WTC11 (cell line): ENCODE measurements at regions not wholly inside any gene's neighbourhood (a gene's known extent, or its start where the extent isn't known, plus 50 kb on each side); places are given as distances from the start of the nearest gene placed in this dataset.

Experiments used
- ATAC-seq: fragments of 200-7000 bp; cut with Tn5 transposase; 2 replicates; pipeline ENCODE4 v1.10.0; 2021; ENCODE audit warnings: mild to moderate bottlenecking, moderate library complexity
- CTCF ChIA-PET: fragments of 300-600 bp; sonication (Branson Sonifier 250); formaldehyde crosslinking; loops from one replicate; lab custom pipeline; 2021; ENCODE audit warnings: antibody characterized with exemption; lab: Charles Lee
- POLR2A ChIA-PET: fragments of 350-600 bp; sonication (Branson Sonifier 250); formaldehyde crosslinking; loops from one replicate; lab custom pipeline; 2021; ENCODE audit warnings: antibody characterized with exemption; lab: Charles Lee
- DNase-seq: peaks from one replicate; pipeline ENCODE4 v3.0.0; 2021; ENCODE audit warnings: low spot score
- H3K27ac Mint-ChIP-seq: 2 replicates; pipeline ENCODE4 v1.8.0; 2021; ENCODE audit warnings: mixed read lengths
- H3K27me3 Mint-ChIP-seq: 2 replicates; pipeline ENCODE4 v1.8.0; 2021; ENCODE audit warnings: low read depth, mild to moderate bottlenecking, moderate library complexity, mixed read lengths
- H3K36me3 Mint-ChIP-seq: 2 replicates; pipeline ENCODE4 v1.8.0; 2021; ENCODE audit warnings: mixed read lengths
- H3K4me1 Mint-ChIP-seq: 2 replicates; pipeline ENCODE4 v1.8.0; 2022; ENCODE audit warnings: mixed read lengths
- H3K4me3 Mint-ChIP-seq: 2 replicates; pipeline ENCODE4 v1.8.0; 2021; ENCODE audit warnings: mild to moderate bottlenecking, moderate library complexity, mixed read lengths
- H3K9me3 Mint-ChIP-seq: 2 replicates; pipeline ENCODE4 v1.8.0; 2021; ENCODE audit warnings: mixed read lengths
- AR ChIP-seq: fragments of 250-450 bp; sonication (Bioruptor Pico); IDR thresholded peaks from 2 replicates; pipeline ENCODE4 v1.9.0; 2021; ENCODE audit warnings: mild to moderate bottlenecking
- CREB1 ChIP-seq: sonication (generic); formaldehyde crosslinking; IDR thresholded peaks from 2 replicates; pipeline ENCODE4 v1.8.0; 2023; ENCODE audit warnings: mild to moderate bottlenecking, missing genetic modification reagents
- ESRRA ChIP-seq: sonication (generic); formaldehyde crosslinking; IDR thresholded peaks from 2 replicates; pipeline ENCODE4 v1.8.1; 2022; ENCODE audit warnings: mild to moderate bottlenecking, missing genetic modification reagents, borderline replicate concordance
- IRF2 ChIP-seq: sonication (generic); formaldehyde crosslinking; IDR thresholded peaks from 2 replicates; pipeline ENCODE4 v1.8.0; 2022; ENCODE audit warnings: low read depth, missing genetic modification reagents, borderline replicate concordance
- NFYB ChIP-seq: sonication (generic); formaldehyde crosslinking; conservative IDR thresholded peaks from 2 replicates; pipeline ENCODE4 v1.8.0; 2022; ENCODE audit warnings: low read depth, missing genetic modification reagents
- NR2C2 ChIP-seq: sonication (generic); formaldehyde crosslinking; IDR thresholded peaks from 2 replicates; pipeline ENCODE4 v1.8.0; 2022; ENCODE audit warnings: mild to moderate bottlenecking, missing genetic modification reagents
- RORB ChIP-seq: fragments of 250-450 bp; sonication (Bioruptor Pico); IDR thresholded peaks from 2 replicates; pipeline ENCODE4 v1.9.0; 2021; ENCODE audit warnings: mild to moderate bottlenecking
- ZNF121 ChIP-seq: sonication (generic); formaldehyde crosslinking; IDR thresholded peaks from 2 replicates; pipeline ENCODE4 v1.8.0; 2023; ENCODE audit warnings: missing genetic modification reagents
- ZNF512 ChIP-seq: sonication (generic); formaldehyde crosslinking; IDR thresholded peaks from 2 replicates; pipeline ENCODE4 v1.8.1; 2022; ENCODE audit warnings: missing genetic modification reagents, borderline replicate concordance
- TF ChIP-seq, protein P1 (sequence below): sonication (generic); formaldehyde crosslinking; IDR thresholded peaks from 2 replicates; pipeline ENCODE4 v1.8.1; 2023; ENCODE audit warnings: mild to moderate bottlenecking, missing genetic modification reagents, borderline replicate concordance
- TF ChIP-seq, protein P2 (sequence below): fragments of 250-450 bp; sonication (Bioruptor Pico); IDR thresholded peaks from 2 replicates; pipeline ENCODE4 v1.8.0; 2021; ENCODE audit warnings: mild to moderate bottlenecking
- TF ChIP-seq, protein P3 (sequence below): sonication (generic); formaldehyde crosslinking; IDR thresholded peaks from 2 replicates; pipeline ENCODE4 v1.8.1; 2022; ENCODE audit warnings: mild to moderate bottlenecking, moderate library complexity, missing genetic modification reagents
- TF ChIP-seq, protein P4 (sequence below): sonication (generic); formaldehyde crosslinking; IDR thresholded peaks from 2 replicates; pipeline ENCODE4 v1.8.0; 2023; ENCODE audit warnings: missing genetic modification reagents, mild to moderate bottlenecking, borderline replicate concordance

DNA sequence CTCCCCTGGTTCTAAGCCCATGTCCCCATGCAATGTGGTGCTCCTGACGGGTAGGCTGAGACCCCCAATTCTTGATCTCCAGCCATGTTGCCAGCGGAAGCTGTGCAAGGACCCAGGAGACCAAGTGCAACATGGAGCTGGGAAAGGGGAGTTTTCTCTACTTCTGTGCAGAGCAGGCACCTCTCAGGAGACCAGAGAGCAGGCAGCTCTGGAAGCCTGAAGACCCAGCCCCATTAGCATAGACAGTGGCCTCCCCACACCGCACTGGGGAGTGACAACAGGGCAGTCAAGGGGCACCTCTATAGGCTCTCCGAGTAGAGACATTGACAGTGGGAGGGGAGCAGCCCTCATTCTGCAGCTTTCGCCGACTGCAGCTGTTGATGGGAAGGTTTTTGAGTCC lies 410.2 kb downstream of the MATN1 start (continued):
- TF ChIP-seq, protein P1, sequence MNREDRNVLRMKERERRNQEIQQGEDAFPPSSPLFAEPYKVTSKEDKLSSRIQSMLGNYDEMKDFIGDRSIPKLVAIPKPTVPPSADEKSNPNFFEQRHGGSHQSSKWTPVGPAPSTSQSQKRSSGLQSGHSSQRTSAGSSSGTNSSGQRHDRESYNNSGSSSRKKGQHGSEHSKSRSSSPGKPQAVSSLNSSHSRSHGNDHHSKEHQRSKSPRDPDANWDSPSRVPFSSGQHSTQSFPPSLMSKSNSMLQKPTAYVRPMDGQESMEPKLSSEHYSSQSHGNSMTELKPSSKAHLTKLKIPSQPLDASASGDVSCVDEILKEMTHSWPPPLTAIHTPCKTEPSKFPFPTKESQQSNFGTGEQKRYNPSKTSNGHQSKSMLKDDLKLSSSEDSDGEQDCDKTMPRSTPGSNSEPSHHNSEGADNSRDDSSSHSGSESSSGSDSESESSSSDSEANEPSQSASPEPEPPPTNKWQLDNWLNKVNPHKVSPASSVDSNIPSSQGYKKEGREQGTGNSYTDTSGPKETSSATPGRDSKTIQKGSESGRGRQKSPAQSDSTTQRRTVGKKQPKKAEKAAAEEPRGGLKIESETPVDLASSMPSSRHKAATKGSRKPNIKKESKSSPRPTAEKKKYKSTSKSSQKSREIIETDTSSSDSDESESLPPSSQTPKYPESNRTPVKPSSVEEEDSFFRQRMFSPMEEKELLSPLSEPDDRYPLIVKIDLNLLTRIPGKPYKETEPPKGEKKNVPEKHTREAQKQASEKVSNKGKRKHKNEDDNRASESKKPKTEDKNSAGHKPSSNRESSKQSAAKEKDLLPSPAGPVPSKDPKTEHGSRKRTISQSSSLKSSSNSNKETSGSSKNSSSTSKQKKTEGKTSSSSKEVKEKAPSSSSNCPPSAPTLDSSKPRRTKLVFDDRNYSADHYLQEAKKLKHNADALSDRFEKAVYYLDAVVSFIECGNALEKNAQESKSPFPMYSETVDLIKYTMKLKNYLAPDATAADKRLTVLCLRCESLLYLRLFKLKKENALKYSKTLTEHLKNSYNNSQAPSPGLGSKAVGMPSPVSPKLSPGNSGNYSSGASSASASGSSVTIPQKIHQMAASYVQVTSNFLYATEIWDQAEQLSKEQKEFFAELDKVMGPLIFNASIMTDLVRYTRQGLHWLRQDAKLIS (CRISPR knock-in tag), result no peak
- TF ChIP-seq, all 79 proteins: peak for 0

- DNase-seq (no peak), ATAC-seq (no peak)
- peaks cover 12% of the 10 kb centered on the region for H3K9me3 Mint-ChIP-seq
- H3K4me1 Mint-ChIP-seq, result peaks cover 7% of the 10 kb centered on the region
- ChIA-PET POLR2A (no interaction called here), CTCF (no interaction called here)
- no peaks in the 10 kb centered on the region for H3K27me3 Mint-ChIP-seq
- H3K36me3 Mint-ChIP-seq, result no peaks in the 10 kb centered on the region
- no peak overlapping the region for H3K4me3 Mint-ChIP-seq
- H3K27ac Mint-ChIP-seq, result no peak overlapping the region
- TF ChIP-seq RORB (CRISPR knock-in tag) (no peak), ZNF512 (CRISPR knock-in tag) (no peak), CREB1 (no peak), ESRRA (CRISPR knock-in tag) (no peak), NFYB (CRISPR knock-in tag) (no peak), ZNF121 (CRISPR knock-in tag) (no peak), IRF2 (CRISPR knock-in tag) (no peak), AR (CRISPR knock-in tag) (no peak), NR2C2 (CRISPR knock-in tag) (no peak)
- TF ChIP-seq, protein P2, sequence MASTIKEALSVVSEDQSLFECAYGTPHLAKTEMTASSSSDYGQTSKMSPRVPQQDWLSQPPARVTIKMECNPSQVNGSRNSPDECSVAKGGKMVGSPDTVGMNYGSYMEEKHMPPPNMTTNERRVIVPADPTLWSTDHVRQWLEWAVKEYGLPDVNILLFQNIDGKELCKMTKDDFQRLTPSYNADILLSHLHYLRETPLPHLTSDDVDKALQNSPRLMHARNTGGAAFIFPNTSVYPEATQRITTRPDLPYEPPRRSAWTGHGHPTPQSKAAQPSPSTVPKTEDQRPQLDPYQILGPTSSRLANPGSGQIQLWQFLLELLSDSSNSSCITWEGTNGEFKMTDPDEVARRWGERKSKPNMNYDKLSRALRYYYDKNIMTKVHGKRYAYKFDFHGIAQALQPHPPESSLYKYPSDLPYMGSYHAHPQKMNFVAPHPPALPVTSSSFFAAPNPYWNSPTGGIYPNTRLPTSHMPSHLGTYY (CRISPR knock-in tag), result no peak
- TF ChIP-seq, protein P3, sequence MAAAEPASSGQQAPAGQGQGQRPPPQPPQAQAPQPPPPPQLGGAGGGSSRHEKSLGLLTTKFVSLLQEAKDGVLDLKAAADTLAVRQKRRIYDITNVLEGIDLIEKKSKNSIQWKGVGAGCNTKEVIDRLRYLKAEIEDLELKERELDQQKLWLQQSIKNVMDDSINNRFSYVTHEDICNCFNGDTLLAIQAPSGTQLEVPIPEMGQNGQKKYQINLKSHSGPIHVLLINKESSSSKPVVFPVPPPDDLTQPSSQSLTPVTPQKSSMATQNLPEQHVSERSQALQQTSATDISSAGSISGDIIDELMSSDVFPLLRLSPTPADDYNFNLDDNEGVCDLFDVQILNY (CRISPR knock-in tag), result no peak
- TF ChIP-seq, protein P4, sequence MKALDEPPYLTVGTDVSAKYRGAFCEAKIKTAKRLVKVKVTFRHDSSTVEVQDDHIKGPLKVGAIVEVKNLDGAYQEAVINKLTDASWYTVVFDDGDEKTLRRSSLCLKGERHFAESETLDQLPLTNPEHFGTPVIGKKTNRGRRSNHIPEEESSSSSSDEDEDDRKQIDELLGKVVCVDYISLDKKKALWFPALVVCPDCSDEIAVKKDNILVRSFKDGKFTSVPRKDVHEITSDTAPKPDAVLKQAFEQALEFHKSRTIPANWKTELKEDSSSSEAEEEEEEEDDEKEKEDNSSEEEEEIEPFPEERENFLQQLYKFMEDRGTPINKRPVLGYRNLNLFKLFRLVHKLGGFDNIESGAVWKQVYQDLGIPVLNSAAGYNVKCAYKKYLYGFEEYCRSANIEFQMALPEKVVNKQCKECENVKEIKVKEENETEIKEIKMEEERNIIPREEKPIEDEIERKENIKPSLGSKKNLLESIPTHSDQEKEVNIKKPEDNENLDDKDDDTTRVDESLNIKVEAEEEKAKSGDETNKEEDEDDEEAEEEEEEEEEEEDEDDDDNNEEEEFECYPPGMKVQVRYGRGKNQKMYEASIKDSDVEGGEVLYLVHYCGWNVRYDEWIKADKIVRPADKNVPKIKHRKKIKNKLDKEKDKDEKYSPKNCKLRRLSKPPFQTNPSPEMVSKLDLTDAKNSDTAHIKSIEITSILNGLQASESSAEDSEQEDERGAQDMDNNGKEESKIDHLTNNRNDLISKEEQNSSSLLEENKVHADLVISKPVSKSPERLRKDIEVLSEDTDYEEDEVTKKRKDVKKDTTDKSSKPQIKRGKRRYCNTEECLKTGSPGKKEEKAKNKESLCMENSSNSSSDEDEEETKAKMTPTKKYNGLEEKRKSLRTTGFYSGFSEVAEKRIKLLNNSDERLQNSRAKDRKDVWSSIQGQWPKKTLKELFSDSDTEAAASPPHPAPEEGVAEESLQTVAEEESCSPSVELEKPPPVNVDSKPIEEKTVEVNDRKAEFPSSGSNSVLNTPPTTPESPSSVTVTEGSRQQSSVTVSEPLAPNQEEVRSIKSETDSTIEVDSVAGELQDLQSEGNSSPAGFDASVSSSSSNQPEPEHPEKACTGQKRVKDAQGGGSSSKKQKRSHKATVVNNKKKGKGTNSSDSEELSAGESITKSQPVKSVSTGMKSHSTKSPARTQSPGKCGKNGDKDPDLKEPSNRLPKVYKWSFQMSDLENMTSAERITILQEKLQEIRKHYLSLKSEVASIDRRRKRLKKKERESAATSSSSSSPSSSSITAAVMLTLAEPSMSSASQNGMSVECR (CRISPR knock-in tag), result no peak
- TF ChIP-seq, all 79 proteins: peak for 0
Measured at GRCh38 chr1:30312226-30312625, 411.2 kb downstream of the MATN1 start.
